ENCODE measurements at regions not wholly inside any gene's neighbourhood (a gene's known extent, or its start where the extent isn't known, plus 50 kb on each side); places are given as distances from the start of the nearest gene placed in this dataset.

DNA sequence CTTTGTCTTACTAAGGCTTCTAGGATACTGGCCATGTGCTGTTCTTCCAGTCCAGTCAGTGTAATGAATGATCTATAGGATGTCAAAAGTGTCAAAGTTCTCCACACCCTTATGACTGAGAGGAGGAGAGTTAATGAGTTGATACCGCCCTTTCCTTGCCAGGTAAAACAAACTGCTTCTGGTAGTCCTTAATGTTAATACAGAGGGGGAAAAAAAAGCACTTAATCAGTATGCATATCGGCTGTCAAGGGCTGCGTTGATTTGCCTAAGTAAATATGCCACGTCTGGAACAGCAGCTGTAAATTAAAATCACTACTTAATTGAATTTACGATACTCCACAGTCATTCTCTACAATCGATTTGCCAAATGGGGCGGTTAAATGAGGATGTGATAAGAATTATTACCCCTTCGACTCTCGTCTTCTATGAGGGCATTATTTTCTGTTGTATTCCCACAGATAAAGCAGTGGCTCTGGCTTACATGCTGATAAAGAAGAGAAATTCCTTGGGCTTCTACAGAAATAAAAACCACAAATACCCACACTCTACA is 416.0 kb downstream of the KCNH5 start:
- TF ChIP-seq, protein P1, sequence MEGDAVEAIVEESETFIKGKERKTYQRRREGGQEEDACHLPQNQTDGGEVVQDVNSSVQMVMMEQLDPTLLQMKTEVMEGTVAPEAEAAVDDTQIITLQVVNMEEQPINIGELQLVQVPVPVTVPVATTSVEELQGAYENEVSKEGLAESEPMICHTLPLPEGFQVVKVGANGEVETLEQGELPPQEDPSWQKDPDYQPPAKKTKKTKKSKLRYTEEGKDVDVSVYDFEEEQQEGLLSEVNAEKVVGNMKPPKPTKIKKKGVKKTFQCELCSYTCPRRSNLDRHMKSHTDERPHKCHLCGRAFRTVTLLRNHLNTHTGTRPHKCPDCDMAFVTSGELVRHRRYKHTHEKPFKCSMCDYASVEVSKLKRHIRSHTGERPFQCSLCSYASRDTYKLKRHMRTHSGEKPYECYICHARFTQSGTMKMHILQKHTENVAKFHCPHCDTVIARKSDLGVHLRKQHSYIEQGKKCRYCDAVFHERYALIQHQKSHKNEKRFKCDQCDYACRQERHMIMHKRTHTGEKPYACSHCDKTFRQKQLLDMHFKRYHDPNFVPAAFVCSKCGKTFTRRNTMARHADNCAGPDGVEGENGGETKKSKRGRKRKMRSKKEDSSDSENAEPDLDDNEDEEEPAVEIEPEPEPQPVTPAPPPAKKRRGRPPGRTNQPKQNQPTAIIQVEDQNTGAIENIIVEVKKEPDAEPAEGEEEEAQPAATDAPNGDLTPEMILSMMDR (IDR thresholded peaks at IDR 0.05) = no peak
- no peak for TF ChIP-seq EZH2 (IDR thresholded peaks at IDR 0.05; ENCODE audit: borderline replicate concordance, insufficient read depth, low read depth, low read length, poor library complexity, severe bottlenecking)
